T-helper 2 cell (primary cell): ENCODE measurements at regions not wholly inside any gene's neighbourhood (a gene's known extent, or its start where the extent isn't known, plus 50 kb on each side); places are given as distances from the start of the nearest gene placed in this dataset.

Experiments
- DNase-seq, 5 experiments: peaks; one replicate each; pipeline versions ENCODE4 v3.0.0 to v3.0.0-alpha.2; 2012 to 2022

DNA sequence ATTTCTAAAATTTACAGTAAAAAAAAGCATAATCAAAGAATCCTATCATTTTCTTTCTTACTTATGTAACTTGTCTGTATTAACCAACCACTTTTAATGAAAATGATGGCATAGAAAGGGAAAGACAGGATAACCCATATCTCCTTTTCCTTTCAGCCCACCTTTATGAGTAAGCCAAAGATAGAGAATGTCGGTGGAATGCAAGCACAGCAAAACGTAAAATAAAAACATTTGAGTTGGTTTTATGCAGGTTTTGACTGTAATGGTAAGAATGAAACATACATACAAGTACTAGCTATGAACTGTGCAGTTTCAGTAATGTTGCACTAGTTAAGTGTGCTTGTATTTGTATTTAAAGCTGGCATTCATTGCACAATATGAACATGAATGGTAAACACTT is 360.3 kb downstream of the FOXG1 start:
- DNase-seq: no peak

DNA sequence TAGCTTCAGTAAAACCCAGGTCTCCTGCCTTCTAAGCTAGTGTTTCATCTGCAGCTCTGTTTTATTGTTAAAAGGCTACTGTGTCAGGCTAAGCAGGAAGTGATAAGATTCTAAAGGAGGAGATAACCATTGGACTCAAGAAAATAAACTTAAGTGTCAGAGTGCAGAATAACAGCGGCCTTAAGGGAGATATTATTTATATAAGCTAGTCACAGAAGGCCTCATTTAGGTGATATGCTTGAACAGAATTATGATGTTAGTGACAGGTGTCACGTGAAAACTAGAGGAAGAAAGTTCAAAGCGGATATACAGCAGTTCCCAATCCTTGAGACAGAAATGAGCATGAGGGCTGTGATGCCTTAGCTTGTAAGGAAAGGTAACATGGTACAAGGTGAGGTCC is 373.4 kb downstream of the FOXG1 start:
- DNase-seq: no peak

GRCh38 chr14:29144621-29145020 is 378.0 kb downstream of the FOXG1 start:
- no peak for DNase-seq

DNA sequence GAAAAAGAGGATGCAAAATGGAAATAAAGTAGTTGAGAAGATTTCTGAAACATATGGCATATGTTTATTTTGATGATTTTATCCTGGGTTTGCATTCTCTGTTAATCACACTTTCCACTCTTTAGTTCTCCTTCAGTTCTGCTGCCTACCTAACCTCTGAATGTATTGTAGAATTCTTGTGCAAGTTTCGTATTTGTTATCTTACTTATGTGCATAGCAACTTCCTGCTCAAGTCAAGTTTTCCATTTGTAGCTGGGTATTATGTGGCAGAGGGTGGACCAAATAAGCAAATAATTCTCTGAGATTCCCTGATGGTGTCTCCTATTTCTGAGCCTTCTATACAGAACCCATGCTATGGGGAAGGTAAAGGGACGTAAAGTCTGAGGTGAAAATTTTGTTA is 381.6 kb downstream of the FOXG1 start:
- no peak for DNase-seq

DNA sequence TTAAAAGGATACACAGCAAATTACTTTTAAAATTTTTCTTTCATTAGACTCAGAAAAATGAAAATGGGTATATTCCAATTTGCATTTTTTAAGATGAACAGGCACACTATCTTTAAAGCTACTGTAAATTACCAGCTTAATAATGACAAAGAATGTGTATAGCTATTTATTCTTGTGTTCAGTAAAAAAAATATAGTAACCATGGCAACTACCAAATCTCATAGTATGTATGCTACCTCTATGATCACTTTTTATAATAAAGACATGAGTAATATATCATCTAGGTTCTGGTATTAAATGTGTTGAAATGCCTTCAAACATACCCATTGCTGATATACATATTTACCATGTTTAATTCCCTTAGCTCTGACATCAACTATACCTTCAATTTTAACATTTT is 383.2 kb downstream of the FOXG1 start:
- no peak for DNase-seq

DNA sequence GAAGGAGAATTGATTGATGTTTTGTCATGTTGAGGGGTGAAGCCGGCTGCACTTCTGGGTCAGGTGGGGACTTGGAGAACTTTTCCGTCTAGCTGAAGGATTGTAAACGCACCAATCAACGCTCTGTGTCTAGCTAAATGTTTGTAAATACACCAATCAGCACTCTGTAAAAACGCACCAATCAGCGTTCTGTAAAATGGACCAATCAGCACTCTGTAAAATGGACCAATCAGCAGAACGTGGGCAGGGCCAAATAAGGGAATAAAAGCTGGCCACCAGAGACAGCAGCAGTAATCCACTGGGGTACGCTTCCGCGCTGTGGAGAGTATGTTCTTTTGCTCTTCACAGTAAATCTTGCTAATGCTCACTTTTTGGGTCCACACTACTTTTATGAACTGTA is 384.1 kb downstream of the FOXG1 start:
- DNase-seq: no peak

GRCh38 chr14:29156096-29156495 is 389.5 kb downstream of the FOXG1 start:
- DNase-seq: no peak

DNA sequence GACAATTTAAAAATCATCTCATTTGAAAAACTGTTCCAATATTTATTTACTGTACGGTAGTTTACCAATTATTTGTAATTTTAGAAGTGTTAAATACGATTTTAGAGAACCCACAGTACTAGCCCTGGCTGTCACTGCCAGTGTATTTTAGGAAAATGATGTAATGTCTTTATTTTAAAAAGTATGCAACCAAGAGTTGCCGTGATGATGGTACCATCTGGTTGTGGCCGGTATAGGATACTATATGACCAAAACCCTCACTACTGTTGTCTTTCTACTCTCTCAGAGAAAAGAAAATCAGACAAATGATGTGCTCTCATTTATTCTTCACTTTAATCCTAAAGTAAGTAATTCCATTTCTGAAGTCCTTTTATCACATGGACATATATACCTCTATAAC is 395.0 kb downstream of the FOXG1 start:
- no peak for DNase-seq

- no peak for DNase-seq
These were observed 396.5 kb downstream of the FOXG1 start for GRCh38 chr14:29163109-29163508.

GRCh38 chr14:29165431-29165830 is 398.8 kb downstream of the FOXG1 start:
- DNase-seq: no peak

DNA sequence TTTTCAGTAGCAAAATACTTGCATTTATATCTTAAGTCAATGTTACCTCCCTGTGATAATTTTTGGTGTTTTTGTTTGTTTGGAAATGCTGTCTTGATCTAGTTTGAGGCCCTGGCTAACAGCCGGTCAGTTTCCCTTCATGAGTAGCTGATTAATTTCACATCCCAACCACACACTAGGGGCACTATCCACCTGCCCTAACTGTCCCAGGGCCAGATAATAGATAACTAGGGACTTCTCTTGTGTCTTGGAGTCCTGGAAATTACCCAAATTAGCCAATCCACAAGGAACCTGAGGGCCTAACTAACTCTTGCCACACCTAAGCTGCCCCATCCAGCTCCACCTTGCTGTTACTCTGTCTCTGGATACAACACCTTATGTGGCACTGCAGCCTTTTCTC is 399.9 kb downstream of the FOXG1 start:
- DNase-seq: no peak

DNA sequence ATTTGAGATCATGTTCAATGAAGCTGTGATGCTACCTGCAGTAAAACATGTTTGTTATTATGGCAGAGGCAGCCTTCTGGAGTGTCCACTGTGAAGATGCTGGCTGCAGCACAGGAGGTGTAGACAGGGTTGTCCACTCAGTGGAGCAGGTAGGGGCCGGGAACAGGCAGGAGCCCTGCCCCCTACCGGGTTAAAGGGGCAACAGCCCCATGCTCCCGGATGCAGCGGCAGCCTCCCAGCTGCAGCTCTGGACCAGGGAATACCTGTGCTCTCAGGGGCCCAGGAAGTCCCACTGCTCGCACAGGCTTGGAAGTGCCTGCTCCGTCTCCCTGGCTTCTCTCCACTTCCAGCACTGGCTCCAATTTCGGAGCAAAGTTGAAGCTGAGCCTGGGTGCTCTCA is 401.6 kb downstream of the FOXG1 start:
- DNase-seq: no peak

- no peak for DNase-seq
These were observed 402.8 kb downstream of the FOXG1 start for GRCh38 chr14:29169408-29169807.

- no peak for DNase-seq
These were observed 409.1 kb downstream of the FOXG1 start for GRCh38 chr14:29175706-29176105.

DNA sequence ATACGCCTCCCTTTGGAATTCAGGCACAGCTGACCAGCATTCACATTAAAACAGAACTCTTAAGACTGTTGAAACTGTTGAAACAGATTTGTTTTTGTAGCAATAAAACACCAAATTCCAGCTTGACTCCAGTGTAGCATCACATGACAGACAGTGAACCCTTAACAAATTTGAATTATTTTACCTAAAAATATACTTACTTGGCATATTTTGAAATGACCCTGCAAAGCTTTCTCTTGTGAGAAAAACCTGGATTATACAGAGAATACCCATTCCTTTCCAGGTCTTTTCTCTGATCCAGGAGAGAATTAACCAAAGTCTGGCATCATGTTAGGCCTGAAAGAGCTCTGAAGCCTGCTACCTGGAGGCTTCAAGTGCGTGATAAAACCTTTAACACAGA is 410.3 kb downstream of the FOXG1 start:
- DNase-seq: no peak

DNA sequence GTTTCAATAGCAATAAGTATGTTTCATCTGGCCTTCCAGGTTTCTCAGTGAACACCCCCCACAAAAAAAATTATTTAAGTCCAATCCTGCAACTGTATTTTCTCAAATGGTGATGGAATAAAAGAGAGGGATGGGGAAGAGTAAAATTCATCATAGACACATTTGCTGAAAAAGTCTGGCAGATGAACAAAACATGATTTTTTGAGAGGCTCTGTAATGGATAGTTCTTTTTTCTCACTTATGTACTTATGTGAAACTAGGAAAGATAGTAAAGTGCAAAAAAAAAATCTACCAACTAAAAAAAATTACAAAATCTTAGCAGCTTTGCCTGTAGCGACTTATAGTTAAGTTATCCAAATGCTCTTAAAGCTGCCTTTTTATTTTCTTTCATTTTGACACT is 412.4 kb downstream of the FOXG1 start:
- no peak for DNase-seq

DNA sequence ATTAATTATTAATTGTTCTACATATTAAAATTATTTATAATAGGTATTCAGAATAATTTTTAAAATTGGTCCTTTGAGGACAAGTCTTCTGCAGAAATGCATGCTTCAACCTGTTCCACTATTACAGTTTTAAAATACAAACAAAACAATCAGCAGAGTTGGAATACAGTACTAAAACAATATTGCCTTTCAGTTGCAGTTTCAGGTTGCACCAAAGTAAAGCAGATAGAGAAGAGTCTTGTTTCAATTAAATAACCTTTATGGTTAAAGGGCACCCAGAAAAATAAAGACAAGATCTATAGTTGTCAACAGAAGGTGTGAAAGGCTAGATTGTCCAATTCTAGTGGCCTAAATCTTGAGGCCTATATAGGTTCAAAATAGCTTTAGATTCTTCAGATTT is 424.5 kb downstream of the FOXG1 start:
- no peak for DNase-seq

- DNase-seq: no peak
These were observed 431.0 kb downstream of the FOXG1 start for GRCh38 chr14:29197557-29197956.

DNA sequence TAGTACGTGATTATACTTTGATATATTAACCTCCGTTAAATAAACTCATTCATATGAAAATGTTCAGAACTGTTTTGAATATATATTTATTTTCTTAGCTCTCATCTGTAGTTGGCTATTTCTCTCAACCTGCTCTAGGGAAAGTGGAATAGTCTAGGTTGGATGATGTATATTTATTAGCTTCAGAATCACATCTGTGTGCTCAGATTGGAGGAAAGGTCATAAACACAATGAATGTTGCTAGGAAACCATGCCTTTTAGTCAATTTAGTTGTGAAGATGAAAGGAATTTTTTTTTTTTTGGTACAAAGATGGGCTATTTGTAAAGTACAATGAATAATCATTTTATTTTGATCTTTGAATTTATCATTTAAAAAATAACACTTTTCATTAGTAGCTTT is 439.1 kb downstream of the FOXG1 start:
- DNase-seq: no peak

GRCh38 chr14:29215853-29216252 is 449.3 kb downstream of the FOXG1 start:
- DNase-seq: no peak

GRCh38 chr14:29216268-29217232 is 450.0 kb downstream of the FOXG1 start:
- DNase-seq: no peak

DNA sequence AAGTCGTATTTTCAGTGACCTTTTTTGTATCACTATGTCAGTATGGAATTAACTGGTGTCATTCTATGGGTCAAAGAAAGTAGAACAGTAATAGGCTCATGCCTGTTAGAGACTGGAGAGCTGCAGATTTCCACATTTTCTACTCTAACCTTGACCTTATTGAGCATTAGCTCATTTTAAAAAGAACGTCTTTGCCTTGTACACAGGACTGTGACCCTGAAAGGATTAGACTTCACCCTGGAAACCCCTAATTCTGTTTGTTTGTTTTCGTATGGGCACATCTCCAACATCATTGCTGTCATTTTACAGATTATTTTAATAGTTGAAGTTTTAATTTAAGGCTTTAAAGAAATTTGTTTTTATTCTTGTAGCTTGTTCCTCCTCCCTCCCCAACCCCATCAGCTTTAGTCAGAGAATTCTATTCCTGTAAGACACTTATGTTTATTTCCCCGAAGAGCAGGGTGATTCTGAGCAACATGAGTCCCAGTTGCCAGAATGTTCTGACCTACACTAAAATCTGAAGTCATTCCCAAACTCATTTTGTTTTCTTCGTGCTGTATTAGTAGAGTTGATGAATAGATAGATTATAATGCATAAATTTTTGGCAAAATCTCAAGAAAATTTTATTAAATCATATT is 451.3 kb downstream of the FOXG1 start:
- DNase-seq: no peak

GRCh38 chr14:29220072-29220471 is 453.5 kb downstream of the FOXG1 start:
- no peak for DNase-seq

GRCh38 chr14:29220566-29220965 is 454.0 kb downstream of the FOXG1 start:
- no peak for DNase-seq
